ENCODE measurements at regions not wholly inside any gene's neighbourhood (a gene's known extent, or its start where the extent isn't known, plus 50 kb on each side); places are given as distances from the start of the nearest gene placed in this dataset.

GRCh38 chr12:98372340-98373024 lies 142.9 kb upstream of the TMPO start:
- TF ChIP-seq, protein P1, sequence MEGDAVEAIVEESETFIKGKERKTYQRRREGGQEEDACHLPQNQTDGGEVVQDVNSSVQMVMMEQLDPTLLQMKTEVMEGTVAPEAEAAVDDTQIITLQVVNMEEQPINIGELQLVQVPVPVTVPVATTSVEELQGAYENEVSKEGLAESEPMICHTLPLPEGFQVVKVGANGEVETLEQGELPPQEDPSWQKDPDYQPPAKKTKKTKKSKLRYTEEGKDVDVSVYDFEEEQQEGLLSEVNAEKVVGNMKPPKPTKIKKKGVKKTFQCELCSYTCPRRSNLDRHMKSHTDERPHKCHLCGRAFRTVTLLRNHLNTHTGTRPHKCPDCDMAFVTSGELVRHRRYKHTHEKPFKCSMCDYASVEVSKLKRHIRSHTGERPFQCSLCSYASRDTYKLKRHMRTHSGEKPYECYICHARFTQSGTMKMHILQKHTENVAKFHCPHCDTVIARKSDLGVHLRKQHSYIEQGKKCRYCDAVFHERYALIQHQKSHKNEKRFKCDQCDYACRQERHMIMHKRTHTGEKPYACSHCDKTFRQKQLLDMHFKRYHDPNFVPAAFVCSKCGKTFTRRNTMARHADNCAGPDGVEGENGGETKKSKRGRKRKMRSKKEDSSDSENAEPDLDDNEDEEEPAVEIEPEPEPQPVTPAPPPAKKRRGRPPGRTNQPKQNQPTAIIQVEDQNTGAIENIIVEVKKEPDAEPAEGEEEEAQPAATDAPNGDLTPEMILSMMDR (IDR thresholded peaks at IDR 0.05), result no peak
- no peak for TF ChIP-seq POLR2AphosphoS5 (IDR thresholded peaks at IDR 0.05)
- TF ChIP-seq POLR2A (IDR thresholded peaks at IDR 0.05), result no peak

All from breast epithelium (tissue), 3 donors.